GM12874 (cell line): ENCODE measurements at regions not wholly inside any gene's neighbourhood (a gene's known extent, or its start where the extent isn't known, plus 50 kb on each side); places are given as distances from the start of the nearest gene placed in this dataset.

Source experiments
- CTCF ChIP-seq: IDR thresholded peaks from 2 replicates; pipeline ENCODE4 v1.5.1; 2011; ENCODE audit warnings: low read depth, mild to moderate bottlenecking, control low read depth, low read length, moderate library complexity; ENCODE audit not compliant: insufficient read depth

- TF ChIP-seq CTCF = no peak
Observed at GRCh38 chr11:33536178-33536577, 164.4 kb downstream of the C11orf91 start.

GRCh38 chr11:33534575-33534974, 166.1 kb downstream of the C11orf91 start:
- TF ChIP-seq CTCF = no peak

- TF ChIP-seq CTCF = no peak
Observed at GRCh38 chr11:33533386-33534052, 167.1 kb downstream of the C11orf91 start.

GRCh38 chr11:33532720-33533385, 167.8 kb downstream of the C11orf91 start:
- TF ChIP-seq CTCF = no peak

GRCh38 chr11:33532257-33532656, 168.4 kb downstream of the C11orf91 start:
- no peak for TF ChIP-seq CTCF

- no peak for TF ChIP-seq CTCF
Observed at GRCh38 chr11:33531743-33532181, 168.9 kb downstream of the C11orf91 start.

- no peak for TF ChIP-seq CTCF
Observed at GRCh38 chr11:33530815-33531214, 169.8 kb downstream of the C11orf91 start.
